HEK293 (cell line): ENCODE measurements at regions not wholly inside any gene's neighbourhood (a gene's known extent, or its start where the extent isn't known, plus 50 kb on each side); places are given as distances from the start of the nearest gene placed in this dataset.

Source experiments
- GLI2 ChIP-seq: fragments of 450-650 bp; formaldehyde crosslinking; IDR thresholded peaks from 2 replicates; pipeline ENCODE4; 2017; ENCODE audit warnings: missing biosample characterization, missing genetic modification characterization, low read depth, borderline replicate concordance
- KLF1 ChIP-seq: fragments of 450-650 bp; formaldehyde crosslinking; IDR thresholded peaks from 2 replicates; pipeline ENCODE4 v1.5.1; 2016; ENCODE audit warnings: missing biosample characterization, missing genetic modification characterization
- KLF10 ChIP-seq: fragments of 450-650 bp; IDR thresholded peaks from 2 replicates; pipeline ENCODE4 v1.5.1; 2018; ENCODE audit warnings: missing biosample characterization, mild to moderate bottlenecking, missing genetic modification characterization
- MEIS1 ChIP-seq: sonication (generic); formaldehyde crosslinking; IDR thresholded peaks from 2 replicates; pipeline ENCODE4 v1.8.1; 2022; ENCODE audit warnings: missing genetic modification reagents, mild to moderate bottlenecking, borderline replicate concordance
- RBAK ChIP-seq: fragments of 450-650 bp; formaldehyde crosslinking; IDR thresholded peaks from 2 replicates; pipeline ENCODE4 v1.5.1; 2016; ENCODE audit warnings: missing biosample characterization, missing genetic modification characterization
- SCRT1 ChIP-seq: fragments of 450-650 bp; formaldehyde crosslinking; IDR thresholded peaks from 2 replicates; pipeline ENCODE4 v1.5.1; 2016; ENCODE audit warnings: missing biosample characterization, missing genetic modification characterization, borderline replicate concordance
- SP2 ChIP-seq: fragments of 450-650 bp; formaldehyde crosslinking; IDR thresholded peaks from 2 replicates; pipeline ENCODE4 v1.5.1; 2016; ENCODE audit warnings: missing biosample characterization, missing genetic modification characterization
- TRIM28 ChIP-seq: IDR thresholded peaks from 2 replicates; pipeline ENCODE4 v1.6.1; 2011; ENCODE audit warnings: low read length, control low read depth, borderline replicate concordance
- YY1 ChIP-seq: fragments of 450-650 bp; formaldehyde crosslinking; IDR thresholded peaks from 2 replicates; pipeline ENCODE4 v1.5.1; 2018; ENCODE audit warnings: missing biosample characterization, missing genetic modification characterization
- YY2 ChIP-seq: fragments of 450-650 bp; formaldehyde crosslinking; IDR thresholded peaks from 2 replicates; pipeline ENCODE4 v1.5.1; 2016; ENCODE audit warnings: missing biosample characterization, missing genetic modification characterization
- ZFP37 ChIP-seq: fragments of 450-650 bp; formaldehyde crosslinking; IDR thresholded peaks from 2 replicates; pipeline ENCODE4 v1.5.1; 2016; ENCODE audit warnings: missing biosample characterization, missing genetic modification characterization
- ZNF112 ChIP-seq: fragments of 450-650 bp; formaldehyde crosslinking; IDR thresholded peaks from 2 replicates; pipeline ENCODE4 v1.5.0; 2017; ENCODE audit warnings: missing biosample characterization, missing genetic modification characterization
- ZNF274 ChIP-seq, 2 experiments: fragments of 200-500 bp in 1 of 2; fragments of 450-650 bp in 1 of 2; sonication (Bioruptor generic) in 1 of 2; formaldehyde crosslinking in 1 of 2; IDR thresholded peaks; 2 replicates each; pipeline versions ENCODE4 v1.5.1 to v1.6.1; 2014 to 2016; ENCODE audit warnings: borderline replicate concordance in 1 of 2, inconsistent platforms in 1 of 2, low read length in 1 of 2, missing biosample characterization in 1 of 2, missing genetic modification characterization in 1 of 2
- ZNF37A ChIP-seq: fragments of 450-650 bp; IDR thresholded peaks from 2 replicates; pipeline ENCODE4 v1.5.1; 2018; ENCODE audit warnings: missing biosample characterization, missing genetic modification characterization
- ZNF416 ChIP-seq: fragments of 450-650 bp; formaldehyde crosslinking; IDR thresholded peaks from 2 replicates; pipeline ENCODE4 v1.5.1; 2016; ENCODE audit warnings: missing biosample characterization, missing genetic modification characterization
- ZNF658 ChIP-seq: fragments of 450-650 bp; formaldehyde crosslinking; IDR thresholded peaks from 2 replicates; pipeline ENCODE4; 2016; ENCODE audit warnings: missing biosample characterization, missing genetic modification characterization
- ZNF707 ChIP-seq: fragments of 450-650 bp; formaldehyde crosslinking; IDR thresholded peaks from 2 replicates; pipeline ENCODE4 v1.5.1; 2016; ENCODE audit warnings: missing biosample characterization, missing genetic modification characterization
- ZNF792 ChIP-seq: fragments of 450-650 bp; formaldehyde crosslinking; IDR thresholded peaks from 2 replicates; pipeline ENCODE4 v1.5.1; 2016; ENCODE audit warnings: missing biosample characterization, missing genetic modification characterization
- ZSCAN30 ChIP-seq: fragments of 450-650 bp; IDR thresholded peaks from 2 replicates; pipeline ENCODE4 v1.5.1; 2018; ENCODE audit warnings: missing biosample characterization, mild to moderate bottlenecking, missing genetic modification characterization, moderate library complexity
- TF ChIP-seq, protein P1 (sequence below): fragments of 450-650 bp; formaldehyde crosslinking; IDR thresholded peaks from 2 replicates; pipeline ENCODE4 v1.5.1; 2016; ENCODE audit warnings: missing biosample characterization, missing genetic modification characterization
- TF ChIP-seq, protein P2 (sequence below): fragments of 450-650 bp; formaldehyde crosslinking; IDR thresholded peaks from 2 replicates; pipeline ENCODE4 v1.5.1; 2017; ENCODE audit warnings: missing biosample characterization, missing genetic modification characterization
- TF ChIP-seq, protein P3 (sequence below): fragments of 450-650 bp; formaldehyde crosslinking; IDR thresholded peaks from 2 replicates; pipeline ENCODE4 v1.5.1; 2016; ENCODE audit warnings: missing biosample characterization, missing genetic modification characterization
- TF ChIP-seq, protein P4 (sequence below): fragments of 450-650 bp; formaldehyde crosslinking; IDR thresholded peaks from 2 replicates; pipeline ENCODE4 v1.5.1; 2016; ENCODE audit warnings: missing biosample characterization, missing genetic modification characterization
- TF ChIP-seq, protein P5 (sequence below): fragments of 450-650 bp; formaldehyde crosslinking; IDR thresholded peaks from 2 replicates; pipeline ENCODE4 v1.5.1; 2016; ENCODE audit warnings: missing biosample characterization, missing genetic modification characterization, borderline replicate concordance
- TF ChIP-seq, protein P6 (sequence below): fragments of 450-650 bp; formaldehyde crosslinking; IDR thresholded peaks from 2 replicates; pipeline ENCODE4 v1.5.1; 2016; ENCODE audit warnings: missing biosample characterization, missing genetic modification characterization

DNA sequence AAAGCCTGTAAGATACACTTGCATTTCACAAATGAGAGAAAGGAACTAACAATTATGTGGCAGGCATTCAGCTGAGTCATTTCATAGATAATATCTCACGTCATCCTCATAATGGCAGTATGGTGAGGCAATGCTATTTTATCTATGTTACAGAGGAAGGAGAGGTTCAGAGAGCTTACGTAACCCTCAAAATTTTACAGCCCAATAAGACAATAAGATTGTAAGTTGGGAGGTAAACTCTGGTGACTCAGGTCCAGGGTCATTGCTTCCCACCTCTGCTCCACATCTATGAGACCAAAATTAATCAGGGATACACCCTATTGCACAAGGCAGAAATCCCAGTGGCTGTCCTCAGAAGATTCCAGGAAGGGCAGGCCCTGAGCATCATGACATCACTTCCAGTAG lies 309.7 kb downstream of the NSG2 start (continued):
- TF ChIP-seq ZFP37 (tag by site-specific recombination) = 0 out of 2 replicates have a peak, but pooled peaks have one; percentile 72
- TF ChIP-seq KLF1 (tag by site-specific recombination) = no peak
- TF ChIP-seq, protein P1, sequence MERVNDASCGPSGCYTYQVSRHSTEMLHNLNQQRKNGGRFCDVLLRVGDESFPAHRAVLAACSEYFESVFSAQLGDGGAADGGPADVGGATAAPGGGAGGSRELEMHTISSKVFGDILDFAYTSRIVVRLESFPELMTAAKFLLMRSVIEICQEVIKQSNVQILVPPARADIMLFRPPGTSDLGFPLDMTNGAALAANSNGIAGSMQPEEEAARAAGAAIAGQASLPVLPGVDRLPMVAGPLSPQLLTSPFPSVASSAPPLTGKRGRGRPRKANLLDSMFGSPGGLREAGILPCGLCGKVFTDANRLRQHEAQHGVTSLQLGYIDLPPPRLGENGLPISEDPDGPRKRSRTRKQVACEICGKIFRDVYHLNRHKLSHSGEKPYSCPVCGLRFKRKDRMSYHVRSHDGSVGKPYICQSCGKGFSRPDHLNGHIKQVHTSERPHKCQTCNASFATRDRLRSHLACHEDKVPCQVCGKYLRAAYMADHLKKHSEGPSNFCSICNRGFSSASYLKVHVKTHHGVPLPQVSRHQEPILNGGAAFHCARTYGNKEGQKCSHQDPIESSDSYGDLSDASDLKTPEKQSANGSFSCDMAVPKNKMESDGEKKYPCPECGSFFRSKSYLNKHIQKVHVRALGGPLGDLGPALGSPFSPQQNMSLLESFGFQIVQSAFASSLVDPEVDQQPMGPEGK = peak; percentile 62
- no peak for TF ChIP-seq ZNF658 (tag by site-specific recombination)
- TF ChIP-seq ZNF112 (tag by site-specific recombination) = no peak
- no peak for TF ChIP-seq ZNF792
- TF ChIP-seq ZNF37A (tag by site-specific recombination) = no peak
- TF ChIP-seq MEIS1 (CRISPR knock-in tag) = no peak
- peak; percentile 92 for TF ChIP-seq KLF10 (tag by site-specific recombination)
- TF ChIP-seq SCRT1 (tag by site-specific recombination) = no peak
- TF ChIP-seq, protein P2, sequence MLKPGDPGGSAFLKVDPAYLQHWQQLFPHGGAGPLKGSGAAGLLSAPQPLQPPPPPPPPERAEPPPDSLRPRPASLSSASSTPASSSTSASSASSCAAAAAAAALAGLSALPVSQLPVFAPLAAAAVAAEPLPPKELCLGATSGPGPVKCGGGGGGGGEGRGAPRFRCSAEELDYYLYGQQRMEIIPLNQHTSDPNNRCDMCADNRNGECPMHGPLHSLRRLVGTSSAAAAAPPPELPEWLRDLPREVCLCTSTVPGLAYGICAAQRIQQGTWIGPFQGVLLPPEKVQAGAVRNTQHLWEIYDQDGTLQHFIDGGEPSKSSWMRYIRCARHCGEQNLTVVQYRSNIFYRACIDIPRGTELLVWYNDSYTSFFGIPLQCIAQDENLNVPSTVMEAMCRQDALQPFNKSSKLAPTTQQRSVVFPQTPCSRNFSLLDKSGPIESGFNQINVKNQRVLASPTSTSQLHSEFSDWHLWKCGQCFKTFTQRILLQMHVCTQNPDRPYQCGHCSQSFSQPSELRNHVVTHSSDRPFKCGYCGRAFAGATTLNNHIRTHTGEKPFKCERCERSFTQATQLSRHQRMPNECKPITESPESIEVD (tag by site-specific recombination) = peak; percentile 85
- peak; percentile 63; the same call in 1 of the 2 replicates for TF ChIP-seq YY2
- TF ChIP-seq, protein P3, sequence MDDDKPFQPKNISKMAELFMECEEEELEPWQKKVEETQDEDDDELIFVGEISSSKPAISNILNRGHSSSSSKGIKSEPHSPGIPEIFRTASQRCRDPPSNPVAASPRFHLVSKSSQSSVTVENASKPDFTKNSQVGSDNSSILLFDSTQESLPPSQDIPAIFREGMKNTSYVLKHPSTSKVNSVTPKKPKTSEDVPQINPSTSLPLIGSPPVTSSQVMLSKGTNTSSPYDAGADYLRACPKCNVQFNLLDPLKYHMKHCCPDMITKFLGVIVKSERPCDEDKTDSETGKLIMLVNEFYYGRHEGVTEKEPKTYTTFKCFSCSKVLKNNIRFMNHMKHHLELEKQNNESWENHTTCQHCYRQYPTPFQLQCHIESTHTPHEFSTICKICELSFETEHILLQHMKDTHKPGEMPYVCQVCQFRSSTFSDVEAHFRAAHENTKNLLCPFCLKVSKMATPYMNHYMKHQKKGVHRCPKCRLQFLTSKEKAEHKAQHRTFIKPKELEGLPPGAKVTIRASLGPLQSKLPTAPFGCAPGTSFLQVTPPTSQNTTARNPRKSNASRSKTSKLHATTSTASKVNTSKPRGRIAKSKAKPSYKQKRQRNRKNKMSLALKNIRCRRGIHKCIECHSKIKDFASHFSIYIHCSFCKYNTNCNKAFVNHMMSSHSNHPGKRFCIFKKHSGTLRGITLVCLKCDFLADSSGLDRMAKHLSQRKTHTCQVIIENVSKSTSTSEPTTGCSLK = no peak
- TF ChIP-seq ZSCAN30 (tag by site-specific recombination) = 0 out of 2 replicates have a peak, but pooled peaks have one; percentile 15
- peak; percentile 65; the same call in 1 of the 2 replicates for TF ChIP-seq TRIM28
- TF ChIP-seq, protein P4, sequence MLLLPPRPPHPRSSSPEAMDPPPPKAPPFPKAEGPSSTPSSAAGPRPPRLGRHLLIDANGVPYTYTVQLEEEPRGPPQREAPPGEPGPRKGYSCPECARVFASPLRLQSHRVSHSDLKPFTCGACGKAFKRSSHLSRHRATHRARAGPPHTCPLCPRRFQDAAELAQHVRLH (tag by site-specific recombination) = no peak; the same call in 1 of the 2 replicates
- TF ChIP-seq ZNF274 (IDR thresholded peaks at IDR 0.05; ENCODE audit: low read length) = no peak
- no peak for TF ChIP-seq ZNF274 (tag by site-specific recombination; IDR thresholded peaks at IDR 0.05; ENCODE audit: borderline replicate concordance)
- no peak for TF ChIP-seq RBAK (tag by site-specific recombination)
- TF ChIP-seq SP2 (tag by site-specific recombination) = peak; percentile 27; the same call in 1 of the 2 replicates
- peak; percentile 54; the same call in 1 of the 2 replicates for TF ChIP-seq GLI2 (tag by site-specific recombination)
- no peak for TF ChIP-seq YY1 (tag by site-specific recombination)
- no peak for TF ChIP-seq ZNF707 (tag by site-specific recombination)
- TF ChIP-seq, protein P5, sequence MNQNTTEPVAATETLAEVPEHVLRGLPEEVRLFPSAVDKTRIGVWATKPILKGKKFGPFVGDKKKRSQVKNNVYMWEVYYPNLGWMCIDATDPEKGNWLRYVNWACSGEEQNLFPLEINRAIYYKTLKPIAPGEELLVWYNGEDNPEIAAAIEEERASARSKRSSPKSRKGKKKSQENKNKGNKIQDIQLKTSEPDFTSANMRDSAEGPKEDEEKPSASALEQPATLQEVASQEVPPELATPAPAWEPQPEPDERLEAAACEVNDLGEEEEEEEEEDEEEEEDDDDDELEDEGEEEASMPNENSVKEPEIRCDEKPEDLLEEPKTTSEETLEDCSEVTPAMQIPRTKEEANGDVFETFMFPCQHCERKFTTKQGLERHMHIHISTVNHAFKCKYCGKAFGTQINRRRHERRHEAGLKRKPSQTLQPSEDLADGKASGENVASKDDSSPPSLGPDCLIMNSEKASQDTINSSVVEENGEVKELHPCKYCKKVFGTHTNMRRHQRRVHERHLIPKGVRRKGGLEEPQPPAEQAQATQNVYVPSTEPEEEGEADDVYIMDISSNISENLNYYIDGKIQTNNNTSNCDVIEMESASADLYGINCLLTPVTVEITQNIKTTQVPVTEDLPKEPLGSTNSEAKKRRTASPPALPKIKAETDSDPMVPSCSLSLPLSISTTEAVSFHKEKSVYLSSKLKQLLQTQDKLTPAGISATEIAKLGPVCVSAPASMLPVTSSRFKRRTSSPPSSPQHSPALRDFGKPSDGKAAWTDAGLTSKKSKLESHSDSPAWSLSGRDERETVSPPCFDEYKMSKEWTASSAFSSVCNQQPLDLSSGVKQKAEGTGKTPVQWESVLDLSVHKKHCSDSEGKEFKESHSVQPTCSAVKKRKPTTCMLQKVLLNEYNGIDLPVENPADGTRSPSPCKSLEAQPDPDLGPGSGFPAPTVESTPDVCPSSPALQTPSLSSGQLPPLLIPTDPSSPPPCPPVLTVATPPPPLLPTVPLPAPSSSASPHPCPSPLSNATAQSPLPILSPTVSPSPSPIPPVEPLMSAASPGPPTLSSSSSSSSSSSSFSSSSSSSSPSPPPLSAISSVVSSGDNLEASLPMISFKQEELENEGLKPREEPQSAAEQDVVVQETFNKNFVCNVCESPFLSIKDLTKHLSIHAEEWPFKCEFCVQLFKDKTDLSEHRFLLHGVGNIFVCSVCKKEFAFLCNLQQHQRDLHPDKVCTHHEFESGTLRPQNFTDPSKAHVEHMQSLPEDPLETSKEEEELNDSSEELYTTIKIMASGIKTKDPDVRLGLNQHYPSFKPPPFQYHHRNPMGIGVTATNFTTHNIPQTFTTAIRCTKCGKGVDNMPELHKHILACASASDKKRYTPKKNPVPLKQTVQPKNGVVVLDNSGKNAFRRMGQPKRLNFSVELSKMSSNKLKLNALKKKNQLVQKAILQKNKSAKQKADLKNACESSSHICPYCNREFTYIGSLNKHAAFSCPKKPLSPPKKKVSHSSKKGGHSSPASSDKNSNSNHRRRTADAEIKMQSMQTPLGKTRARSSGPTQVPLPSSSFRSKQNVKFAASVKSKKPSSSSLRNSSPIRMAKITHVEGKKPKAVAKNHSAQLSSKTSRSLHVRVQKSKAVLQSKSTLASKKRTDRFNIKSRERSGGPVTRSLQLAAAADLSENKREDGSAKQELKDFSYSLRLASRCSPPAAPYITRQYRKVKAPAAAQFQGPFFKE (tag by site-specific recombination) = no peak
- TF ChIP-seq, protein P6, sequence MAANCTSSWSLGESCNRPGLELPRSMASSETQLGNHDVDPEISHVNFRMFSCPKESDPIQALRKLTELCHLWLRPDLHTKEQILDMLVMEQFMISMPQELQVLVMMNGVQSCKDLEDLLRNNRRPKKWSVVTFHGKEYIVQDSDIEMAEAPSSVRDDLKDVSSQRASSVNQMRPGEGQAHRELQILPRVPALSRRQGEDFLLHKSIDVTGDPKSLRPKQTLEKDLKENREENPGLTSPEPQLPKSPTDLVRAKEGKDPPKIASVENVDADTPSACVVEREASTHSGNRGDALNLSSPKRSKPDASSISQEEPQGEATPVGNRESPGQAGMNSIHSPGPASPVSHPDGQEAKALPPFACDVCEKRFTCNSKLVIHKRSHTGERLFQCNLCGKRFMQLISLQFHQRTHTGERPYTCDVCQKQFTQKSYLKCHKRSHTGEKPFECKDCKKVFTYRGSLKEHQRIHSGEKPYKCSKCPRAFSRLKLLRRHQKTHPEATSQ (tag by site-specific recombination) = no peak
- no peak for TF ChIP-seq ZNF416
